SH-SY5Y (cell line): ENCODE measurements at regions not wholly inside any gene's neighbourhood (a gene's known extent, or its start where the extent isn't known, plus 50 kb on each side); places are given as distances from the start of the nearest gene placed in this dataset.

Experiments
- GATA2 ChIP-seq: IDR thresholded peaks from 2 replicates; pipeline ENCODE4 v1.6.1; 2011; ENCODE audit warnings: mild to moderate bottlenecking, low read depth, low read length
- GATA3 ChIP-seq: IDR thresholded peaks from 2 replicates; pipeline ENCODE4 v1.6.1; 2011; ENCODE audit warnings: low read depth, mild to moderate bottlenecking, low read length, moderate library complexity

- TF ChIP-seq GATA2 (no peak; the same call in none of the 2 replicates), GATA3 (no peak)
Observed at GRCh38 chr1:219271818-219272535, 98.3 kb downstream of the LYPLAL1 start.

GRCh38 chr1:219269171-219269570 is 95.5 kb downstream of the LYPLAL1 start:
- no peak for TF ChIP-seq GATA3
- no peak for TF ChIP-seq GATA2

GRCh38 chr1:219266524-219266923 is 92.8 kb downstream of the LYPLAL1 start:
- TF ChIP-seq GATA2 (no peak), GATA3 (no peak)

GRCh38 chr1:219265026-219265515 is 91.4 kb downstream of the LYPLAL1 start:
- TF ChIP-seq GATA2 = no peak

- TF ChIP-seq GATA3 (no peak), GATA2 (no peak)
Observed at GRCh38 chr1:219264561-219264960, 90.9 kb downstream of the LYPLAL1 start.
